ENCODE measurements at regions not wholly inside any gene's neighbourhood (a gene's known extent, or its start where the extent isn't known, plus 50 kb on each side); places are given as distances from the start of the nearest gene placed in this dataset.

- no peak for TF ChIP-seq CTCF (IDR thresholded peaks at IDR 0.05; ENCODE audit: extremely low read depth, missing control alignments)
- no peak for DNase-seq (ENCODE audit: low spot score)
Measured at GRCh38 chr14:106599209-106599608, 1072.8 kb downstream of the TMEM121 start.

GRCh38 chr14:106605548-106606448 lies 1079.4 kb downstream of the TMEM121 start:
- peak; percentile 73 for TF ChIP-seq CTCF (IDR thresholded peaks at IDR 0.05; ENCODE audit: extremely low read depth, missing control alignments)
- DNase-seq (ENCODE audit: low spot score) = peak; percentile 81

GRCh38 chr14:106606936-106607335 lies 1080.6 kb downstream of the TMEM121 start:
- DNase-seq (ENCODE audit: low spot score) = no peak
- no peak for TF ChIP-seq CTCF (IDR thresholded peaks at IDR 0.05; ENCODE audit: extremely low read depth, missing control alignments)

GRCh38 chr14:106610691-106611090 lies 1084.3 kb downstream of the TMEM121 start:
- no peak for TF ChIP-seq CTCF (IDR thresholded peaks at IDR 0.05; ENCODE audit: extremely low read depth, missing control alignments)
- no peak for DNase-seq (ENCODE audit: low spot score)

- peak; percentile 15 for DNase-seq (ENCODE audit: low spot score)
- TF ChIP-seq CTCF (IDR thresholded peaks at IDR 0.05; ENCODE audit: extremely low read depth, missing control alignments) = no peak
Measured at GRCh38 chr14:106613256-106613655, 1086.9 kb downstream of the TMEM121 start.

- peak; percentile 41 for DNase-seq (ENCODE audit: low spot score)
- peak; percentile 83 for TF ChIP-seq CTCF (IDR thresholded peaks at IDR 0.05; ENCODE audit: extremely low read depth, missing control alignments)
Measured at GRCh38 chr14:106618471-106618951, 1092.1 kb downstream of the TMEM121 start.

GRCh38 chr14:106619606-106620005 lies 1093.2 kb downstream of the TMEM121 start:
- TF ChIP-seq CTCF (IDR thresholded peaks at IDR 0.05; ENCODE audit: extremely low read depth, missing control alignments) = no peak
- DNase-seq (ENCODE audit: low spot score) = no peak

Measured in GM20000 (cell line).